AG04450 (cell line): ENCODE measurements at regions not wholly inside any gene's neighbourhood (a gene's known extent, or its start where the extent isn't known, plus 50 kb on each side); places are given as distances from the start of the nearest gene placed in this dataset.

ENCODE experiments used
- CTCF ChIA-PET: fragments of 300-600, 350-600 bp; formaldehyde crosslinking; extraction: SDS; loops from one replicate; lab custom pipeline; 2022; ENCODE audit warnings: antibody characterized with exemption, inconsistent platforms; lab: Charles Lee
- POLR2A ChIA-PET: fragments of 350-600 bp; formaldehyde crosslinking; extraction: SDS; loops from one replicate; lab custom pipeline; 2021; ENCODE audit warnings: antibody characterized with exemption, inconsistent platforms; lab: Yijun Ruan, JAX
- DNase-seq: peaks from one replicate; pipeline ENCODE4 v3.0.0-alpha.2; 2011; ENCODE audit warnings: low read depth, low spot score
- H3K27ac ChIP-seq: one replicate; pipeline ENCODE4 v1.5.1; 2012; ENCODE audit warnings: low read depth, low read length, control low read depth
- H3K27me3 ChIP-seq: one replicate; pipeline ENCODE4 v1.6.0; 2012; ENCODE audit warnings: low read length; ENCODE audit not compliant: control insufficient read depth, insufficient read depth
- H3K4me3 ChIP-seq: 2 replicates; pipeline ENCODE4 v1.5.1; 2011; ENCODE audit warnings: mild to moderate bottlenecking, low read depth, low read length, control low read depth
- H3K9me3 ChIP-seq: 2 replicates; pipeline ENCODE4 v1.5.1; 2012; ENCODE audit warnings: low read length; ENCODE audit not compliant: control insufficient read depth, insufficient read depth
- CTCF ChIP-seq: IDR thresholded peaks from 2 replicates; pipeline ENCODE4 v1.5.1; 2011; ENCODE audit warnings: low read depth, low read length, control low read depth, inconsistent platforms

- Histone ChIP-seq H3K27me3 (no peaks in the 10 kb centered on the region), H3K4me3 (no peak overlapping the region), H3K9me3 (no peaks in the 10 kb centered on the region), H3K27ac (no peak overlapping the region)
- ChIA-PET POLR2A (no interaction called here), CTCF (no interaction called here)
- DNase-seq = no peak
- no peak for TF ChIP-seq CTCF
Measured at GRCh38 chr16:54679531-54679930, 251.1 kb upstream of the IRX5 start.

- H3K27ac ChIP-seq = no peak overlapping the region
- ChIA-PET POLR2A (no interaction called here), CTCF (no interaction called here)
- no peaks in the 10 kb centered on the region for H3K27me3 ChIP-seq
- 0 out of 2 replicates have a peak, but pooled peaks cover under 1% of the 10 kb centered on the region for H3K9me3 ChIP-seq
- H3K4me3 ChIP-seq = no peak overlapping the region
- no peak for TF ChIP-seq CTCF
- DNase-seq = no peak
Measured at GRCh38 chr16:54677308-54677950, 253.2 kb upstream of the IRX5 start.

- POLR2A ChIA-PET = no interaction called here
- no peak for TF ChIP-seq CTCF
- H3K27me3 ChIP-seq = no peaks in the 10 kb centered on the region
- peaks cover 2% of the 10 kb centered on the region; the same call in 1 of the 2 replicates for H3K9me3 ChIP-seq
- H3K27ac ChIP-seq = no peak overlapping the region
- CTCF ChIA-PET = no interaction called here
- H3K4me3 ChIP-seq = no peak overlapping the region
- DNase-seq = no peak
Measured at GRCh38 chr16:54673313-54673712, 257.4 kb upstream of the IRX5 start.

GRCh38 chr16:54672500-54672899 is 258.2 kb upstream of the IRX5 start:
- no peak for DNase-seq
- no peak for TF ChIP-seq CTCF

DNA sequence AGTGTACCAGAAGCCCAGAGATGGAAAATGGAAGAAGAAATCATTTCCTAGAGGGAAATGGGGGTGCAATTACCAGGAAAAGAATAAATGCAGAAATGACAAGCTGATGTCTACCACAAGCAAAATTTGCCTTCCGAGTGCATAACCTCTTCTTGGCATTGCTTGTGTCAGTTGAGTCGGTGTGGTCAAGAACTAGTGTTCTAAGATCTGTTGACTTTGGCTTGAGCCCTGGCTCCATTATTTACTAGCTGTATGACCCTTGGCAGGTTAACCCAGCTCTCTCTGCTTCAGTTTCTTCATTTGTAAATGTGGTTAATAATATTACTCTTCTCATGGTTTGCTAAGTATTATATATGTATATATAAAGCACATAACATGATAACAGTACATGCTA is 273.0 kb upstream of the IRX5 start:
- Histone ChIP-seq H3K9me3 (peaks cover 7% of the 10 kb centered on the region; the same call in 1 of the 2 replicates), H3K4me3 (no peak overlapping the region), H3K27ac (no peak overlapping the region), H3K27me3 (no peaks in the 10 kb centered on the region)
- ChIA-PET POLR2A (no interaction called here), CTCF (no interaction called here)
- no peak for TF ChIP-seq CTCF
- no peak for DNase-seq

More at GRCh38 chr16:54672500-54672899, 258.2 kb upstream of the IRX5 start:
- ChIA-PET CTCF (no interaction called here), POLR2A (no interaction called here)
- Histone ChIP-seq H3K27me3 (no peaks in the 10 kb centered on the region), H3K27ac (no peak overlapping the region), H3K9me3 (peaks cover 2% of the 10 kb centered on the region; the same call in 1 of the 2 replicates), H3K4me3 (no peak overlapping the region)
